HG03558 (cell line): ENCODE measurements at regions not wholly inside any gene's neighbourhood (a gene's known extent, or its start where the extent isn't known, plus 50 kb on each side); places are given as distances from the start of the nearest gene placed in this dataset.

ENCODE experiments used
- ATAC-seq: cut with Tn5 transposase; IDR thresholded peaks from one replicate; pipeline ENCODE4 v1.9.1; 2021; ENCODE audit warnings: moderate number of reproducible peaks; ENCODE audit not compliant: unreplicated experiment; ENCODE audit errors: extremely low read depth

- ATAC-seq, result no peak
Measured at GRCh38 chr13:64057372-64058020, 2641.8 kb upstream of the PCDH20 start.

DNA sequence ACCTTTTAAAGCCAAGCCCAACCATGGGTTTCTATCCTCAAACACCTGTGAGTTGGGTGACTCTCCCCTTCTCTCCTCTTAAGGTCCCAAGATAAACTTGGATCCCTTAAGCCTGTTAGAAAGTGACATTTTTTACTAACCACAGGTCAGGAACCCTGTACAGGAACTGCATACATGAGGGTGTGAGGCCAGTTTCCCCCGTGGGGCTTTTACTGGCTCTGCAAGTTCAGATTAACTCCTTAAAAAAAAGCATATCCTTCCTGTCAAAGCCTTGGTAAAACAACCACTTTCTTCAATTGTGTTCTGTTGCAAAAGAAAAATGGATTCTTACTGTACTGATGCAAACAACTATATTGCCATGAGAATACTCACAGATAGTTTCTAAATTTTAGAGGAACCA lies 2638.7 kb upstream of the PCDH20 start:
- no peak for ATAC-seq

GRCh38 chr13:64052521-64052920 lies 2636.9 kb upstream of the PCDH20 start:
- ATAC-seq, result no peak

DNA sequence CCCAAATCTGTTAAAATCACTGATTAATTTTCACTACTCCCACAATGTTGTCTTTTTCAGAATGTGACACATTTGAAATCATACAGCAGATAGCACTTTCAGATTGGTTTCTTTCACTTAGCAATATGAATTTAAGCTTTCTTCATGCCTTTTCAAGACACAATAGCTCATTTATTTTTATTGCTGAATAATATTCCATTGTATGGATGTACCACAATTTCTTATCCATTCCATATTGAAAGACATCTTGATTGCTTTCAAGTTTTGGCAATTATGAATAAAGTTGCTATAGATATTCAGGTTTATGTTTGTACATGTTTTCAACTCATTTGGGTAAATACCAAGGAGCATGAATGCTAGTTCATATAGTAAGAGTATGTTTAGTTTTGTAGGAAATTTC lies 2635.6 kb upstream of the PCDH20 start:
- no peak for ATAC-seq

- no peak for ATAC-seq
Measured at GRCh38 chr13:64041296-64041695, 2625.6 kb upstream of the PCDH20 start.

DNA sequence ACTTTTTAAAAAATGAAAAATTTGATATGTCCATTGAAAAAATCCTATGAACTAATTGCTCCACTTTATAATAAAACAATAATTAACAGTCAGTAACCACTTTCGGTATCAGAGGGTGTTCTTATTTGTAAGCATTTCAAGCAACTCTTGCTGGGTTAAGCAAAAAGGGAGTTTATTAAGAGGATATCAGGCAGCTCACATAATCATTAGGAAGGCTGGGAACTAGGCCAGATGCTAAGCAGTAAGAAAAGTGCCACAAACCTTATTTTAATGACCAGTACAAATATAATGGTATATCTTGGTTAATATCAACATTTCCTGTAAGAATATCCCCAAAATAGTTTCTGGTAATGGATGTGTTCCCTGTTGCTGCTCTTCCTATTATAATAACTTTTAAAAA lies 2618.3 kb upstream of the PCDH20 start:
- ATAC-seq, result no peak

- ATAC-seq, result no peak
Measured at GRCh38 chr13:64029343-64030093, 2613.9 kb upstream of the PCDH20 start.

GRCh38 chr13:64028551-64028950 lies 2612.9 kb upstream of the PCDH20 start:
- no peak for ATAC-seq

DNA sequence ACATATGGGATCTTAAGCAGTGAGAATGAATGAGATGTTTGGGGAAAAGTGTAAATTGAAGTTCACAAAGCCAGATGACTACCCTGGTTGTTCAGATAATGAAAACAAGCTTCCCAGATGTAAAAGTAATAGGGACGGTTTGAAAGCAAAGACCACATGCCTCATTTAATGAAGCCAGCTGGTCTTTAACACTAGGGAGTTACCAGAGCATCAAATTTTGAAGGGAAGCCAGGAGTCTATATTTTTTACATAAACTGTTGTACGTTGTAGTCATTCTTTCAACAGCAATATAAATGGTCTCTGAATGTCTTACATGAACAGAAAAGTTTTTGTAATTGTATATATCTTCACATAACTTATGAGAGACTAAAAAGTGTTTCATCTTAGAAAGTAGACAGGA lies 2604.5 kb upstream of the PCDH20 start:
- ATAC-seq, result no peak

DNA sequence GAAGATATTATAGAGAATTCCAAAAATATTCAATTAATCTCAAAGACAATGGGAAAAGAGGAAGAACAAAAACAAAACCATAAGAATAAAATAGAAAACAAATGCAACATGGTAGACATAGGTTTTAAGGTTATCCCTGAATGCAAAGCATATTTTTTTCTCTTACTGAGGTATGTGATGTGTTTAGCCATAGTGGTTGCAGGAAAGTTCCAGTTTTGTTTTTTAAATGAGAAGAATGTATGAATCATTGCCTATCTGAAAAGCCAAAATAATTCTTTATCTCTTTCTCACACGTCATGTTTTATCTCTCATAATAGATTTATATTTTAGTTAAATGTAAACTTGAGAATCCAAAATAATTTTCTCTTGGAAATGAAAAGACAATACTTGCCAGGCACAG lies 2591.7 kb upstream of the PCDH20 start:
- ATAC-seq, result no peak

GRCh38 chr13:64000321-64000720 lies 2584.7 kb upstream of the PCDH20 start:
- ATAC-seq, result no peak

- ATAC-seq, result no peak
Measured at GRCh38 chr13:63999614-64000305, 2584.1 kb upstream of the PCDH20 start.

- no peak for ATAC-seq
Measured at GRCh38 chr13:63983366-63983765, 2567.7 kb upstream of the PCDH20 start.

DNA sequence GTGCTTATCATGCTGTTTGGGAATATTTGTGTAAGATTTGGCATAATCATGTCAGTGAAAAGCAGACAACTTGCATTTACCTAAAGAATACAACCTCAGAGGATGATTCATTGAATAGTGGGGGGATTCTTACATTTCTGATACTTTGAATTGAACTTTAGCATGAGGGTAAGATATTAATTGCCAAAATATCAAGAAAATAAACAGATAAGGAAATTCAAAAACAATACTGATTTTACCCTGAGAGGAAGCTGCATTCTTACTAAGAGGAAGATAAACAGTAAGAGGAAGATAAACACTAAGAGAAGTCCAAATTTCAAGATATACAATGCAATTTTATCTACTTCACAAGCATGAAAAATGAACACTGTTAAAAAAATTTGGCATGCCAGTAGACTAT lies 2564.3 kb upstream of the PCDH20 start:
- ATAC-seq, result no peak

DNA sequence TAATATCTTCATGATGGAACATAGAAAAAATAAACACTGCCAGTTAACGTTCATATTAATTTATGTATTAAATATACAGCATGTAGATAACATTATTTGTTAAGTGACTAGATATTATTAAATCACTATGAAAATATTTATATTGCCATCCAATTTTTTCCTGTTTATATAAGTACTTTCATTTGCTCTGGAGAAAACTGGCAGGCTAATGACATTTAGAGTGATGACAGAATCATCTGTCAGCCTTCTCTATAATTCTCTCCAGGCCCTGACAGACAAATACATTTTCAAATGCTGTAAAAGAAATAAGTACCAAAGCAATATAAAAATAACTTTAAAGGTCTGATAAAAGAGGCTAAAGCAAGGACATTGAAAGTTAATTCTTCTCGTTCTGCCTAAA lies 2556.7 kb upstream of the PCDH20 start:
- ATAC-seq, result no peak

DNA sequence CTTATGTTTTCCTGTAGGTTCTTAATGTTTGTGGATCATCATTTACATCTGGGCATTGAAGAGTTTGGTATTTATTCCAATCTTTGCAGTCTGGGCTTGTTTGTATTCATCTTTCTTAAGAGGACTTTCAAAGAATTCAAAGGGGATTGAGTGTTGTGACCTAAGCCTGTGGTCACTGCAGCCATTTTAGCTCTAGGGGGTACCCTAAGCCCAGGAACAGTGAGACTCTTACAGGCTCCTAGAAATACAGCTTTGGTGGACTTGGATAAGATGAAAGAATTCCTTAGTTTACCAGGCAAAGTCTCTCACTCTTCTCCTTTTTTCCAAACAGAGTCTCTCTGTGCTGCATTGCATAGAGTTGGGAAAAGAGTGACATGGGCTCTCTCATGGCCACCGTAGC lies 2539.0 kb upstream of the PCDH20 start:
- ATAC-seq, result no peak

- no peak for ATAC-seq
Measured at GRCh38 chr13:63948045-63948444, 2532.4 kb upstream of the PCDH20 start.

- ATAC-seq, result no peak
Measured at GRCh38 chr13:63944911-63945310, 2529.3 kb upstream of the PCDH20 start.

DNA sequence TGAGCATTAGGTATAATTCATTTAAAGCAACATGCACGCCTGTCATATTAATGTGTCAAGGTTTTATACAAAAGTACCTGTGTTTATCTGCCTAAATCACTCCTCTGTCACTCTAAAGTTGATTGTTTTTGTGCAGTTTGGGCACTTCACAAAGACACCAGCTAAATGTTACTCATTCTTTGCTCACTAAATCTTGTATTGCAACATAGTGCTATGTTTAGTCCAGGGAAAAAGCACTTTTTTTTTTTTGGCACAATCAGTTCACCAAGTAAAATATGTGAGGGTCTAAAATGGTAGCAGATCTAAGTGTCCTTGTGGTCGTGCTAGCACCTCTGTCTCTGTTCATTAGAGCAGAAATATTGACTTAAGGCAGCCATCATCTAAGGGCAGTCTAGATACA lies 2526.7 kb upstream of the PCDH20 start:
- no peak for ATAC-seq

DNA sequence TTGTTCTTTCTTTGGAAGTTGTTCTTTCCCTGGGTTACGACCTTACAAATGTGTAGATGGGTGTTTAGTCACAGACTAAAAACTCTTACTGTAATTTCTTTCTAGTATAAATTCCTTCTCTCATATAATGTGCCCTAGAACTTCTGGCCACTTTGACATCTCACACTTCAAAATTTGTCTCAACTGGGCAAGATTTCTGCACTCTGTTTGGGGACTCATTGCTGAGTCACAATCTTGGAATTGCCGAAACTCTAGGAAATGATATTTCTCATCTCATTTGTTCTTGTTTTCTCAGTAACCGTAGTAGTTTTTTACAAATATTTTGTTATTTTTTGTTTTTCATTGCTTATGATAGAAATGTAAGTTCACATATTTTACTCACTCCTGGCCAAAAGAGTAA lies 2523.2 kb upstream of the PCDH20 start:
- no peak for ATAC-seq

DNA sequence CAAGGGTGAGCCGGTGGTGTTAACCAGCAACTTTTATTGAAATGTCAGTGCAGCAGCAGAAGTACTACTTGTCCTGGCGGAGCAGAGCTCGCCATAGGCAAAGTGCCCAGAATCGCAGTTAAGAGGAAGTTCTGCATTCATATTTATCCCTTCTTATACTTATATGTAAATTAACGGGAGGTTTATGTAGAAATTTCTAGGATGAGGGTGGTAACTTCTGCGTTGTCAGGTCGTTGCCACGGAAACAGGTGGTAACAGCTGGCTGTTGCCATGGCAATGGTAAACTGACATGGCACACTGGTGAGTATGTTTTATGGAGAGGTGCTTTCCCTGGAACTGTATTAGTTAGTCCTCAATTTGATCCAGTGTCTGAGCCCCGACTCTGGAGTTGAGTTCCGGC lies 2494.9 kb upstream of the PCDH20 start:
- no peak for ATAC-seq
